GM12865 (cell line): ENCODE measurements at regions not wholly inside any gene's neighbourhood (a gene's known extent, or its start where the extent isn't known, plus 50 kb on each side); places are given as distances from the start of the nearest gene placed in this dataset.

Experiments used
- DNase-seq: peaks from one replicate; pipeline ENCODE4 v3.0.0; 2010; ENCODE audit warnings: low read depth
- H3K4me3 ChIP-seq: 2 replicates; pipeline ENCODE4 v1.5.1; 2011; ENCODE audit warnings: mild to moderate bottlenecking, low read depth, low read length, control low read depth
- TF ChIP-seq, protein P1 (sequence below): IDR thresholded peaks from 2 replicates; pipeline ENCODE4 v1.5.1; 2011; ENCODE audit warnings: low read length, control low read depth, low read depth, inconsistent platforms; ENCODE audit not compliant: insufficient read depth; ENCODE audit errors: missing control alignments

DNA sequence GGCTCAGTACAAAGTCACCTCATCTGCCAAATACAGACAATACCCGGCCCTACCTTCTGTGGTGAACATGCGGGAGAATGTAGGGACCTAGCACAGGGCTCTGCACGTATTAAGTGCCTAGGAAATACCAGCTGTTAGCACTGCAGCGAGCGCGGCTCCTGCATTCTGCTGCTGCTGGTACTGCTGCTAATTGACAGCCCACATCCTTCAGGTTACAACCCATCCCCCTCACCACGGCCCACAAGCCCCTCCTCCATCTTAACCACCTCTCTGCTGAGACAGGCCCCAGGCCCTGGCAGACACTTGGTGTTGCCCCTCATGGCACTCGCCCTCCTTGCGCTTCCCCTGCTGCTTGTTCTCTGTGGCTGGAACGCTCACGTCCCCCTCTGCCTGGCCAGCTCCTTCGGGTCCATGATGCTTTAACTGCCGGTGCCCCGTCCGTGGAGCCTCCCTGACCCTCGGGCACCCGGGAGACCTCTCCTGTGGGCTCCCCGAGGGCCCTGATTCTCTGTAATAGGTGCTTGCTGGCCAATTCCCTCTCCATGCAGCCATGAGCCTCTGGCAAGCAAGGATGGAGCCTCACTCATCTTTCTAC is 53.3 kb upstream of the LOXL4 start:
- no peak for DNase-seq
- TF ChIP-seq, protein P1, sequence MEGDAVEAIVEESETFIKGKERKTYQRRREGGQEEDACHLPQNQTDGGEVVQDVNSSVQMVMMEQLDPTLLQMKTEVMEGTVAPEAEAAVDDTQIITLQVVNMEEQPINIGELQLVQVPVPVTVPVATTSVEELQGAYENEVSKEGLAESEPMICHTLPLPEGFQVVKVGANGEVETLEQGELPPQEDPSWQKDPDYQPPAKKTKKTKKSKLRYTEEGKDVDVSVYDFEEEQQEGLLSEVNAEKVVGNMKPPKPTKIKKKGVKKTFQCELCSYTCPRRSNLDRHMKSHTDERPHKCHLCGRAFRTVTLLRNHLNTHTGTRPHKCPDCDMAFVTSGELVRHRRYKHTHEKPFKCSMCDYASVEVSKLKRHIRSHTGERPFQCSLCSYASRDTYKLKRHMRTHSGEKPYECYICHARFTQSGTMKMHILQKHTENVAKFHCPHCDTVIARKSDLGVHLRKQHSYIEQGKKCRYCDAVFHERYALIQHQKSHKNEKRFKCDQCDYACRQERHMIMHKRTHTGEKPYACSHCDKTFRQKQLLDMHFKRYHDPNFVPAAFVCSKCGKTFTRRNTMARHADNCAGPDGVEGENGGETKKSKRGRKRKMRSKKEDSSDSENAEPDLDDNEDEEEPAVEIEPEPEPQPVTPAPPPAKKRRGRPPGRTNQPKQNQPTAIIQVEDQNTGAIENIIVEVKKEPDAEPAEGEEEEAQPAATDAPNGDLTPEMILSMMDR, result no peak
- H3K4me3 ChIP-seq, result no peak overlapping the region

DNA sequence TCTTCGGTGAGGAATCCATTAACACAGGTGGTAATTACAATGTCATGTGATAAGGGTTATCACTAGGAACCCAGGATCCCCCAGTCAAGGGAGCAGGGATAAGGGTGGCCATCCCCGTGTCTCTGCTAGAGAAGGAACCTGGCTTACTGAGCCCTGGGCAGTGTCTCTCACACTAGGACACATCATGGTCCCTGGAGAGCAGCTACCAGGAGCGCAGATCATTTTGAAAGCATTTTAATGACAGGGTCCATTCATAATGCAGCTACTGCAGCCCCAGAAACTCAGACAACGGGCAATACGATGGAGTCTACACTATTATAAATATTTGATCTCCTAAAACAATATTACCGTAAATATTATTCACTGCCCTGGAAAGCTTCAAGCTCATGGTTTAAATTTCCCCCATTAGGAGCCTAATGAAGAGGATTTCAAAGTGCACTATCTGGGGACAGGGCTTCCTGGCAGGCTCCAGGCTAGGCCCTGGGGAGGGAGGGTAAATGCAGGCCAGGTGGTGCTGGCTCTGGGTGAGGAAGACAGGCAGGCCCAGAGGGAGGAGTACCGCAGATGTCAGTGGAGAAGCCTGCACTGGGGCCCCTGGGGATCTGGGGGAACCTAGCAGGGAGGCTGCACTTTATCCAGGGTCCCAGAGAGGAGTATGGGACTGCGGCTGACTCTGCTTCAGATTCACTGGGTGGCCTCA is 52.6 kb upstream of the LOXL4 start:
- H3K4me3 ChIP-seq, result no peak overlapping the region
- DNase-seq, result no peak
- TF ChIP-seq, protein P1, result no peak

DNA sequence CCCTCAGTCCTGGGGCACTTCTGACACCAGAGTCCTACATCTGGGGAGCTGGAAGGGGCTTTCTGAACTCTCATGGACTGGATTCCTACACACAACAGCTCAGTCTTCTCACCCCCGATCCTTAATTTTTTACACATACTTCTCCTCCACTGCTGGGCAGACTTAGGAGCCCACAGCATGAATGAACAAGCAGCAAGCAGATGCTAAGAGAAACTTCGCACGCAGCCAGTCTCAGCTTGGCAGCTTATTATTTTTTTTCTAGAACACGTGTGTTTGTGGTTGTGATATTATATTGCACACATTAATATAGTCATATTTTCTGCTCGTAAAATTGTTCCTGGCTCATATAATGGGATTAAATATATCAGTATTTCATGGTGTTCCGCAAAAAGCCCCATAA is 50.9 kb upstream of the LOXL4 start:
- DNase-seq, result no peak
- no peak overlapping the region for H3K4me3 ChIP-seq
- TF ChIP-seq, protein P1, result no peak
